WI38 (cell line): ENCODE measurements at regions not wholly inside any gene's neighbourhood (a gene's known extent, or its start where the extent isn't known, plus 50 kb on each side); places are given as distances from the start of the nearest gene placed in this dataset.

Experiments used
- H3K4me3 ChIP-seq: 2 replicates; pipeline ENCODE4 v1.5.1; 2011; ENCODE audit warnings: low read depth, mild to moderate bottlenecking, control low read depth, low read length
- TF ChIP-seq, protein P1 (sequence below): IDR thresholded peaks from 2 replicates; pipeline ENCODE4 v1.5.1; 2012; ENCODE audit warnings: low read depth, mild to moderate bottlenecking, control low read depth, low read length

DNA sequence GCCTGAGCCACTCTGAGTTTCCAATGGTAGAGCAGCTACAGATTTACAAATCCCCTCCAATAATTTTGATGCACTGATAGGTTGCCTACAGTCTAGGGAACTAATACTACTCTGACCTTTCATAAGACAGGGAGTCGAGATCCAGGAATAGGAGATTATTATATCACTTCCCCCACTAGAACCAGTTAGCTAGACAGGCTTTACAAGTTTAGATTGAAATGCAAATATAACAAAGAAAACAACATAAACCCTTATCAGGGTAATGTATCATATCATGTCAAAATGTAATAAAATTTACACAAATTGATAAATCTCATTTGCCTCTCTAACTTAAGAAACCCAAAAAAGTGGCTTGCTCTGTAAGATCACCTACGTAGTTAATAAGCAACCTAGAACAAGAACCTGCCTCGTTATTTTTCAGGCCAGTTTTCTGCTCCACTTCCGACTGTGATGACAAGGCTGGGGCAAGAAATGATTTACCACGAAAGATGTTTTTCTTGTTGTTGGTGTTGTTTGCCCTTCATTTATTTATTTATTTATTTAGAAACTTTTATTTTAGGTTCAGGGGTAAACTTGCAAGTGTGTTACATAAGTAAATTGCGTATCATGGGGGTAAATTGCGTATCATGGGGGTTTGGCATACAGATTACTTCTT lies 504.2 kb upstream of the ID4 start:
- TF ChIP-seq, protein P1, sequence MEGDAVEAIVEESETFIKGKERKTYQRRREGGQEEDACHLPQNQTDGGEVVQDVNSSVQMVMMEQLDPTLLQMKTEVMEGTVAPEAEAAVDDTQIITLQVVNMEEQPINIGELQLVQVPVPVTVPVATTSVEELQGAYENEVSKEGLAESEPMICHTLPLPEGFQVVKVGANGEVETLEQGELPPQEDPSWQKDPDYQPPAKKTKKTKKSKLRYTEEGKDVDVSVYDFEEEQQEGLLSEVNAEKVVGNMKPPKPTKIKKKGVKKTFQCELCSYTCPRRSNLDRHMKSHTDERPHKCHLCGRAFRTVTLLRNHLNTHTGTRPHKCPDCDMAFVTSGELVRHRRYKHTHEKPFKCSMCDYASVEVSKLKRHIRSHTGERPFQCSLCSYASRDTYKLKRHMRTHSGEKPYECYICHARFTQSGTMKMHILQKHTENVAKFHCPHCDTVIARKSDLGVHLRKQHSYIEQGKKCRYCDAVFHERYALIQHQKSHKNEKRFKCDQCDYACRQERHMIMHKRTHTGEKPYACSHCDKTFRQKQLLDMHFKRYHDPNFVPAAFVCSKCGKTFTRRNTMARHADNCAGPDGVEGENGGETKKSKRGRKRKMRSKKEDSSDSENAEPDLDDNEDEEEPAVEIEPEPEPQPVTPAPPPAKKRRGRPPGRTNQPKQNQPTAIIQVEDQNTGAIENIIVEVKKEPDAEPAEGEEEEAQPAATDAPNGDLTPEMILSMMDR = no peak
- H3K4me3 ChIP-seq = no peak overlapping the region

- no peak overlapping the region for H3K4me3 ChIP-seq
- TF ChIP-seq, protein P1 = no peak
These were observed 503.2 kb upstream of the ID4 start for GRCh38 chr6:19333936-19334335.

GRCh38 chr6:19336579-19336978 lies 500.6 kb upstream of the ID4 start:
- no peak overlapping the region for H3K4me3 ChIP-seq
- TF ChIP-seq, protein P1 = no peak

DNA sequence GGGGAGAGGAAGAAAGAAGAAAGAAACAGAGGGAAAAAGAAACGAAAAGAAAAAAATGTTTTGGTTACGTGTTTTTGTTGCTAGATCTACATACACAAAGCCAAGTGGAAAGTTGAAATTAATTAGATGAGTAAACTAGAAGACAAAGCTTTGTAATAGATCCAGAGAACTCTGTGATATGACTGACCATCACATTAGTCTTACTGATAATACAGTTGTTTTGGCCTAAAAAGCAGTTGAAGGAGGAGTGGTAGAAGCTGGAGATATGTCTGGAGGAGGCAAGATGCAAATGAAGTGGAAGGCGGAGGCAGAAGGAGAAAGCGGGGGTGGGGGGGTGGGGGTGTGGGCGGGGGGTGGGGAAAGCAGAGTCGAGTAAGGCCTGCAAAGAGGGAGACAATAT lies 500.1 kb upstream of the ID4 start:
- TF ChIP-seq, protein P1 = no peak
- H3K4me3 ChIP-seq = no peak overlapping the region

GRCh38 chr6:19342616-19343015 lies 494.6 kb upstream of the ID4 start:
- H3K4me3 ChIP-seq = no peak overlapping the region
- TF ChIP-seq, protein P1 = no peak

- TF ChIP-seq, protein P1 = no peak
- no peak overlapping the region for H3K4me3 ChIP-seq
These were observed 487.7 kb upstream of the ID4 start for GRCh38 chr6:19349429-19349828.

DNA sequence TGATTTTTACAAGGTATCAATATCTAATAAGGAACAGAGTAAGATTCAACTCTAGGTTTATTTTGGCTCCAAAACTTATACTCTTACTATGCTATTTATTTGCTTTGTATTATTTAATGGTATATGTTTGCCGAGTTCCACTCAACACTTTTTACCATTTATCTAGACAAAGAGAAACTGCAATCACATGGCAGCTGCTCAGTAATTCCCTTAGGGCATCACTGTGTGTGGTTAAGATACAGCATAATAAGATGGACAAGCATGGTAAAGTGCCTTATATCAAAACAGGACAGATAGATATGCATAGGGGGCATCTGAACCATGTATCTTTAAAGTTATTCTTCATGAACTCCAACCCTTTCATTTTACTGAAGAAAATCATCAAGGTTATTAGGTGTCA lies 483.0 kb upstream of the ID4 start:
- no peak overlapping the region for H3K4me3 ChIP-seq
- TF ChIP-seq, protein P1 = no peak
